Nephron (organoid): ENCODE measurements at regions not wholly inside any gene's neighbourhood (a gene's known extent, or its start where the extent isn't known, plus 50 kb on each side); places are given as distances from the start of the nearest gene placed in this dataset.

Source experiments
- H3K27ac Mint-ChIP-seq, 3 experiments: 2 replicates each; pipeline ENCODE4 v1.8.0; 2020; ENCODE audit warnings: mixed read lengths in 3 of 3, mild to moderate bottlenecking in 2 of 3, moderate library complexity in 1 of 3
- H3K27me3 Mint-ChIP-seq: 2 replicates; pipeline ENCODE4 v1.8.0; 2021; ENCODE audit warnings: low read depth, mild to moderate bottlenecking, moderate library complexity, mixed read lengths
- H3K36me3 Mint-ChIP-seq: 2 replicates; pipeline ENCODE4 v1.8.0; 2020; ENCODE audit warnings: low read depth, mixed read lengths
- H3K4me1 Mint-ChIP-seq: 2 replicates; pipeline ENCODE4 v1.8.0; 2020; ENCODE audit warnings: mixed read lengths
- H3K4me3 Mint-ChIP-seq, 3 experiments: 2 replicates each; pipeline ENCODE4 v1.8.0; 2020; ENCODE audit warnings: mild to moderate bottlenecking in 3 of 3, mixed read lengths in 3 of 3, moderate library complexity in 2 of 3
- H3K9me3 Mint-ChIP-seq: 2 replicates; pipeline ENCODE4 v1.8.0; 2020; ENCODE audit warnings: mixed read lengths
- CTCF ChIP-seq, 3 experiments: fragments of 200-600 bp; sonication (generic); IDR thresholded peaks; one replicate each; pipeline ENCODE4 v1.5.0; 2021; ENCODE audit warnings: antibody characterized with exemption in 3 of 3; ENCODE audit not compliant: unreplicated experiment in 3 of 3

- no peak for TF ChIP-seq CTCF (IDR thresholded peaks at IDR 0.05; ENCODE audit: unreplicated experiment in 3 of 3)
- no peaks in the 10 kb centered on the region for H3K27me3 Mint-ChIP-seq
- H3K4me3 Mint-ChIP-seq: no peak overlapping the region
- no peaks in the 10 kb centered on the region for H3K4me1 Mint-ChIP-seq
- H3K9me3 Mint-ChIP-seq: peaks cover 6% of the 10 kb centered on the region
- no peaks in the 10 kb centered on the region for H3K36me3 Mint-ChIP-seq
- H3K27ac Mint-ChIP-seq: no peak overlapping the region
Measured at GRCh38 chr21:19999369-20000272, 998.6 kb upstream of the NCAM2 start.

- no peaks in the 10 kb centered on the region for H3K36me3 Mint-ChIP-seq
- no peak overlapping the region for H3K27ac Mint-ChIP-seq
- H3K4me1 Mint-ChIP-seq: no peaks in the 10 kb centered on the region
- no peaks in the 10 kb centered on the region for H3K9me3 Mint-ChIP-seq
- no peak overlapping the region for H3K4me3 Mint-ChIP-seq
- TF ChIP-seq CTCF (IDR thresholded peaks at IDR 0.05; ENCODE audit: unreplicated experiment in 3 of 3): no peak
- H3K27me3 Mint-ChIP-seq: no peaks in the 10 kb centered on the region
Measured at GRCh38 chr21:20004367-20004766, 993.8 kb upstream of the NCAM2 start.

- Mint-ChIP-seq H3K4me3 (no peak overlapping the region), H3K36me3 (no peaks in the 10 kb centered on the region), H3K4me1 (no peaks in the 10 kb centered on the region), H3K9me3 (no peaks in the 10 kb centered on the region), H3K27ac (no peak overlapping the region), H3K27me3 (no peaks in the 10 kb centered on the region)
- TF ChIP-seq CTCF (IDR thresholded peaks at IDR 0.05; ENCODE audit: unreplicated experiment in 3 of 3): no peak
Measured at GRCh38 chr21:20010691-20011200, 987.5 kb upstream of the NCAM2 start.

GRCh38 chr21:20013851-20014250, 984.4 kb upstream of the NCAM2 start:
- Mint-ChIP-seq H3K27ac (no peak overlapping the region), H3K36me3 (no peaks in the 10 kb centered on the region), H3K9me3 (no peaks in the 10 kb centered on the region), H3K4me3 (no peak overlapping the region), H3K27me3 (no peaks in the 10 kb centered on the region), H3K4me1 (no peaks in the 10 kb centered on the region)
- no peak for TF ChIP-seq CTCF (IDR thresholded peaks at IDR 0.05; ENCODE audit: unreplicated experiment in 3 of 3)

- H3K36me3 Mint-ChIP-seq: no peaks in the 10 kb centered on the region
- H3K27ac Mint-ChIP-seq: no peak overlapping the region
- no peaks in the 10 kb centered on the region for H3K27me3 Mint-ChIP-seq
- H3K9me3 Mint-ChIP-seq: no peaks in the 10 kb centered on the region
- H3K4me3 Mint-ChIP-seq: no peak overlapping the region
- no peaks in the 10 kb centered on the region for H3K4me1 Mint-ChIP-seq
- TF ChIP-seq CTCF (IDR thresholded peaks at IDR 0.05; ENCODE audit: unreplicated experiment in 3 of 3): no peak
Measured at GRCh38 chr21:20016435-20017005, 981.7 kb upstream of the NCAM2 start.
